ENCODE measurements at regions not wholly inside any gene's neighbourhood (a gene's known extent, or its start where the extent isn't known, plus 50 kb on each side); places are given as distances from the start of the nearest gene placed in this dataset.

GRCh38 chr16:50946098-50946497 is 204.2 kb downstream of the CYLD start:
- TF ChIP-seq, protein P1, sequence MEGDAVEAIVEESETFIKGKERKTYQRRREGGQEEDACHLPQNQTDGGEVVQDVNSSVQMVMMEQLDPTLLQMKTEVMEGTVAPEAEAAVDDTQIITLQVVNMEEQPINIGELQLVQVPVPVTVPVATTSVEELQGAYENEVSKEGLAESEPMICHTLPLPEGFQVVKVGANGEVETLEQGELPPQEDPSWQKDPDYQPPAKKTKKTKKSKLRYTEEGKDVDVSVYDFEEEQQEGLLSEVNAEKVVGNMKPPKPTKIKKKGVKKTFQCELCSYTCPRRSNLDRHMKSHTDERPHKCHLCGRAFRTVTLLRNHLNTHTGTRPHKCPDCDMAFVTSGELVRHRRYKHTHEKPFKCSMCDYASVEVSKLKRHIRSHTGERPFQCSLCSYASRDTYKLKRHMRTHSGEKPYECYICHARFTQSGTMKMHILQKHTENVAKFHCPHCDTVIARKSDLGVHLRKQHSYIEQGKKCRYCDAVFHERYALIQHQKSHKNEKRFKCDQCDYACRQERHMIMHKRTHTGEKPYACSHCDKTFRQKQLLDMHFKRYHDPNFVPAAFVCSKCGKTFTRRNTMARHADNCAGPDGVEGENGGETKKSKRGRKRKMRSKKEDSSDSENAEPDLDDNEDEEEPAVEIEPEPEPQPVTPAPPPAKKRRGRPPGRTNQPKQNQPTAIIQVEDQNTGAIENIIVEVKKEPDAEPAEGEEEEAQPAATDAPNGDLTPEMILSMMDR (IDR thresholded peaks at IDR 0.05; ENCODE audit: low read length), result no peak
- TF ChIP-seq EZH2 (optimal IDR thresholded peaks at IDR 0.05; ENCODE audit: low read depth, low read length), result no peak

Measured in MM.1S (cell line).